ENCODE measurements at regions not wholly inside any gene's neighbourhood (a gene's known extent, or its start where the extent isn't known, plus 50 kb on each side); places are given as distances from the start of the nearest gene placed in this dataset.
"Not testable (repeated sequence)": the region's sequence is repeated elsewhere in the genome, so short reads cannot be mapped to it uniquely, and the experiment has no call there.

DNA sequence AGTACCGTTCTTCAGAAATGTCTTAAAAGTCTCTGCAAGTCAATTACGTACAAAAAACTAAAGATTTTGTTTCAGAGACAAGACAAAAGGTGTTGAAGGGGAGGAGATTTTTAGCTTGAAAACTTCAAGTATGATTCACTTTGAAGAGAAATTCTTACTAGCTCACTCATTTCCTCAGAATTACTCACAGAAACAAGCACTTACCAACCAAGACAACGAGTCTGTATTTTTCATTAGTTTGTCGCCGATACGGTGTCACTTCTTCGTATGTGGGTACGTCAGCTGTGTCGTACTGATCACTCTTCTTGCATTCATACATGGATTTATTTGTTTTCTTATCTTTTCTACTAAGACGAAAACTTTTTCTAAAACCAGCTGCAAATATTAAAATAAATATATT, 90.6 kb upstream of the ODAD2 start:
- no peaks in the 10 kb centered on the region for H3K9me3 ChIP-seq (ENCODE audit: low read depth)
- H3K27ac ChIP-seq = no peak overlapping the region
- peaks cover 3% of the 10 kb centered on the region for H3K36me3 ChIP-seq
- peak in 1 of 2 donors; percentile 73 for DNase-seq (ENCODE audit: low read depth in 1 of 2, low spot score in 1 of 2)
- no peaks in the 10 kb centered on the region for H3K4me1 ChIP-seq (ENCODE audit: low read depth)
- TF ChIP-seq, protein P1, sequence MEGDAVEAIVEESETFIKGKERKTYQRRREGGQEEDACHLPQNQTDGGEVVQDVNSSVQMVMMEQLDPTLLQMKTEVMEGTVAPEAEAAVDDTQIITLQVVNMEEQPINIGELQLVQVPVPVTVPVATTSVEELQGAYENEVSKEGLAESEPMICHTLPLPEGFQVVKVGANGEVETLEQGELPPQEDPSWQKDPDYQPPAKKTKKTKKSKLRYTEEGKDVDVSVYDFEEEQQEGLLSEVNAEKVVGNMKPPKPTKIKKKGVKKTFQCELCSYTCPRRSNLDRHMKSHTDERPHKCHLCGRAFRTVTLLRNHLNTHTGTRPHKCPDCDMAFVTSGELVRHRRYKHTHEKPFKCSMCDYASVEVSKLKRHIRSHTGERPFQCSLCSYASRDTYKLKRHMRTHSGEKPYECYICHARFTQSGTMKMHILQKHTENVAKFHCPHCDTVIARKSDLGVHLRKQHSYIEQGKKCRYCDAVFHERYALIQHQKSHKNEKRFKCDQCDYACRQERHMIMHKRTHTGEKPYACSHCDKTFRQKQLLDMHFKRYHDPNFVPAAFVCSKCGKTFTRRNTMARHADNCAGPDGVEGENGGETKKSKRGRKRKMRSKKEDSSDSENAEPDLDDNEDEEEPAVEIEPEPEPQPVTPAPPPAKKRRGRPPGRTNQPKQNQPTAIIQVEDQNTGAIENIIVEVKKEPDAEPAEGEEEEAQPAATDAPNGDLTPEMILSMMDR (IDR thresholded peaks at IDR 0.05; ENCODE audit: low read depth, low read length) = no peak
- H3K27me3 ChIP-seq = no peaks in the 10 kb centered on the region
- H3K4me3 ChIP-seq = no peak overlapping the region

DNA sequence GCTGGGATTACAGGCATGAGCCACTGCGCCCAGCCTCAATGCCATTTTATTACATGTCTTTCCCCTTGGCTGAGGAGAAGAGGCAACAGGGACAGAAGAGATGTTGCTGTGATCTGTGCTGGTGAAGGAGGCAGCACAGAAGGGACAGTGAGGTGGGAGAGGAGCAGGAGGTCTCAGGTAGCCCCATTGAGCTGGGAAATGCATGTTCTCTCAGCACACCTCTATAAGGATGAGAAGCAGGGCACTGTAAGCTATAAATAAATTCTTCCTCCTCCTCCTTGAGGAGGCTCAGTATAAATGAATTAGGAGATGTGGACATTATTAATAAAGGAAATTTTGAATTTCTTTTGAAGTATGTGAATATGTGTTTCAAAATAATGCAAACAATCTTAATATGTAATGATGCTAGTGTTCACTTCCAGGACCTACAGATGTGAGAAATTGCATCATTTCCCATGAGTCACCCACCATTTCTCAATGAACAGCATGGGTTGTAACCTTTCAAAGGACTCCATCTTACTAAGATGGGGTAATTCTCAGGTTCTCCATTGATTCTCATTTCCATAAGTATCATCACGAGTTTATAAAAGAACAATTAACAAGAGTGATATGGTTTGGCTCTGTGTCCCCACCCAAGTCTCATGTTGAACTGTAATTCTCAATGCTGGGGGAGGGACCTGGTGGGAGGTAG, 88.9 kb upstream of the ODAD2 start:
- Histone ChIP-seq H3K27ac (no peak overlapping the region), H3K9me3 (ENCODE audit: low read depth) (no peaks in the 10 kb centered on the region), H3K4me3 (no peak overlapping the region), H3K36me3 (peaks cover 3% of the 10 kb centered on the region), H3K27me3 (no peaks in the 10 kb centered on the region), H3K4me1 (ENCODE audit: low read depth) (no peaks in the 10 kb centered on the region)
- TF ChIP-seq, protein P1 (IDR thresholded peaks at IDR 0.05; ENCODE audit: low read depth, low read length) = no peak
- DNase-seq (ENCODE audit: low read depth in 1 of 2, low spot score in 1 of 2) = peak in 1 of 2 donors; percentile 85

DNA sequence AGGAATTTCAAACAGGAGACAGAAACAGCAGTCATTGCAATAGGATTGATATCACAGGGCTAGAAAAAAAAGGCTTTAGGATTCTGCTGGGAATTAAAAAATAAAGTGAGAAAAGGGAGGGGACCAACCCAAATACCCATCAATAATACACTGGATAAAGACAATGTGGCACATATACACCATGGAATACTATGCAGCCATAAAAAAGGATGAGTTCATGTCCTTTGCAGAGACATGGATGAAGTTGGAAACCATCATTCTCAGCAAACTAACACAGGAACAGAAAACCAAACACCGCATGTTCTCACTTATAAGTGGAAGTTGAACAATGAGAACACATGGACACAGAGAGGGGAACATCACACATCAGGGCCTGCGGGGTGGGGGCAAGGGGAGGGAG, 86.9 kb upstream of the ODAD2 start:
- H3K9me3 ChIP-seq (ENCODE audit: low read depth); H3K4me1 ChIP-seq (ENCODE audit: low read depth); H3K36me3 ChIP-seq; H3K27ac ChIP-seq; H3K4me3 ChIP-seq; H3K27me3 ChIP-seq; DNase-seq (ENCODE audit: low read depth in 1 of 2, low spot score in 1 of 2): not testable (repeated sequence)

DNA sequence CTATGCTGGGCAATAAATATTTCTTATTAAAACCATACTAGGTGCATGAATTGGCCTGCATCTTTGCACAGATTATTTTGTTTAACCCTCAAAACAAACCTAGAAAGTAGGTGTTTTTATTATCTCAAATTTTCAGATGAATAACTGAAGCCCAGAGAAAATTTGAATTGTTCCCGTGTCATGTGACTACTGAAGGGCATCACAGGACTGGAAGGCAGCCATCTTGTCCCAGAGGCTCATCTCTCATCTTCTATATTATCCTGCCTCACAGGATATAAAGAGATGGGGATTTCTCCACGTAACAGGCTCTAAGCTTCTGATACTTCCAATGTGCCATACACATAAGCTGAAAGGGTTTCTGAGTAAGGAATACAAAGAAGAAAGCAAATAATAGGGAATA, 84.0 kb upstream of the ODAD2 start:
- no peak for DNase-seq (ENCODE audit: low read depth in 1 of 2, low spot score in 1 of 2)
- Histone ChIP-seq H3K27me3 (no peaks in the 10 kb centered on the region), H3K36me3 (no peaks in the 10 kb centered on the region), H3K9me3 (ENCODE audit: low read depth) (no peaks in the 10 kb centered on the region), H3K4me1 (ENCODE audit: low read depth) (no peaks in the 10 kb centered on the region), H3K4me3 (no peak overlapping the region), H3K27ac (no peak overlapping the region)
- TF ChIP-seq, protein P1 (IDR thresholded peaks at IDR 0.05; ENCODE audit: low read depth, low read length) = no peak

DNA sequence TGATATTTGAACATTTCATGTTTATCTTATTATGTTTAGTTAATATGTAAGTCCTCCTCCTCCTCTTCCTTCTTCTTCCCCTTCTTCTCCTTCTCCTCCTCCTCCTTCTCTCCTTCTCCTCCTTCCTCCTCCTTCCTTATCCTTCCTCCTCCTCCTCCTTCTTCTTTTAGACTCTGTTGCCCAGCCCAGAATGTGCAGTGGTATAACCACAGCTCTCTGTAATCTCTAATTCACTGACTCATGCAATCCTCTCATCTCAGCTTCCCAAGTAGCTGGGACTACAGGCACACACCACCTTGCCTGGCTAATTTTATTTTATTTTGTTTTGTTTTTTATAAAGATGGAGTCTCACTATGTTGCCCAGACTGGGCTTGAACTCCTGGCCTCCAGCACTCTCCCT, 83.4 kb upstream of the ODAD2 start:
- no peak for DNase-seq (ENCODE audit: low read depth in 1 of 2, low spot score in 1 of 2)
- Histone ChIP-seq H3K4me3 (no peak overlapping the region), H3K27ac (no peak overlapping the region), H3K27me3 (no peaks in the 10 kb centered on the region), H3K36me3 (no peaks in the 10 kb centered on the region), H3K9me3 (ENCODE audit: low read depth) (no peaks in the 10 kb centered on the region), H3K4me1 (ENCODE audit: low read depth) (no peaks in the 10 kb centered on the region)
- TF ChIP-seq, protein P1 (IDR thresholded peaks at IDR 0.05; ENCODE audit: low read depth, low read length) = no peak

DNA sequence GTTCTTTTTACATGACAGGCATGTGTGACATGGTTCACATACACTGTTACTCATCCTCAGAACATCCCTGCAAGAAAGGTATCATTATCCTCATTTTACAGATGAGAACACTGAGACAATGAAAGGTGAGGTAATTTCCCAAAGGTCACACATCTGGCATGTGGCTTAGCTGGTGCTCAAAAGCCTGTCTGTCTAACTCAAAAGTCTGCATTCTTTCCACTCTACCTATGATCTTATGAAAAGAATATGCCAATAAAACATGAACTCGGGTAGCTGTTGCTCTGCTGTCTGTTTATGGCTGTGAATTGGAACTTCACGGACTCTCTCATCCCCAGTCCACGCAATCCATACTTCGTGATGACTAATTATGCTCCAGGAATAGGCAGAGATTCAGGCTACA, 79.0 kb upstream of the ODAD2 start:
- DNase-seq (ENCODE audit: low read depth in 1 of 2, low spot score in 1 of 2) = no peak

More for the DNA sequence above, 79.0 kb upstream of the ODAD2 start:
- H3K9me3 ChIP-seq (ENCODE audit: low read depth) = no peaks in the 10 kb centered on the region
- H3K4me1 ChIP-seq (ENCODE audit: low read depth) = no peaks in the 10 kb centered on the region
- H3K27me3 ChIP-seq = no peaks in the 10 kb centered on the region
- no peak overlapping the region for H3K4me3 ChIP-seq
- TF ChIP-seq, protein P1 (IDR thresholded peaks at IDR 0.05; ENCODE audit: low read depth, low read length) = no peak
- H3K27ac ChIP-seq = no peak overlapping the region
- H3K36me3 ChIP-seq = no peaks in the 10 kb centered on the region

Data from cardiac muscle cell (in vitro differentiated cells and primary cell).